Posterior vena cava (tissue), 2 donors: ENCODE measurements at regions not wholly inside any gene's neighbourhood (a gene's known extent, or its start where the extent isn't known, plus 50 kb on each side); places are given as distances from the start of the nearest gene placed in this dataset.

ENCODE experiments used
- DNase-seq: peaks from one replicate; pipeline ENCODE4 v3.0.0-alpha.2; 2020; ENCODE audit warnings: low spot score
- intact Hi-C, 2 donors: fragments of 100-400 bp; cut with DNase I; formaldehyde crosslinking; loops; one replicate each; pipeline versions ENCODE4 v1.14.1 to v1.14.2; 2022 to 2023
- donor health status: DM: yes; HTN: yes; CAD: no.
- donor health status: DM: yes; HTN: yes; CAD: no.

DNA sequence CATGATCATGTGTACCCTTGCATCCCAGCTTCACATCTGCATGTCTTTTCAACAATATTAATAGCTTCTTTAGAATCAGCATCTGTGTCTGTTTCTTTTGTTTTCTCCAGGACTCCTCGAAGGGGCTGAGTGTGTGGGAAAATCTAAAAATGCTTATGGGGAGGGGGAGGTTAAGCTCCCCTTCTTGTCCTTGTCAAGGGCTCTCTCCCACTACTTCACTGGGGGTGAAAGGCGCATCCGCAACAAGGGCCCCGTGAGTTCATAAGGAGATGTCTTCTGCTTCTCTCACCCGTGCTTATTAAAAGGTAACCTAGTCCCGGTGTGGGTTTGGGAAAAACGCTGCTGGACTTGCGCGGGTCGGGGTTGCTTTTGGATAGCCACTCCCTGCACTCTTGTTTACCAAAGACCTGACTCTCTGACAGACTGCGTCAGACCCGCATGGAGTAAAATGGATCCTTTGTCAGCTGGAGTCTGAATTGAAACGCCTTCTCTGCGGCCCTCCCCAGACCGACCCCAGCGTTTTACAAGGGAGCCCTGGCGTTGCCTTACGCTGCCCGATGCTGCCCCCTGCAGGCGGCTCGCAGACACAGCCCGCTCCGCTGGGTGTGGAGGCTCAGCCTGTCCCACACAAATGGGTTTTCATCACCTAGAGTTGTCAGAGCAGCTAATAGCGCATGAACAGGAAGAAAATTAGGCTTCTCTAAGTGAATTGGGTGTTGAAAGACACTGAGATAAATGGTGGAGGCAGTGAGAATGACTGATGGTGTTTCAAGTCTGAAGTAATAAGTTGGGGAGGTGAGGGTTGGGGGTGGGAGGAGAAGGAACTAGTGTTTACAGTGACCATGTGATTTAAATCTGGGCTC, 53.8 kb downstream of the IER5 start:
- DNase-seq, result peak; percentile 97
- intact Hi-C loops, result loop anchor here (5.0 to 10.0 kb wide), 3 partner anchors 58 to 230 kb away; partner anchors contain the start of genes IER5 (in 1 of the 2), KIAA1614 (in 1 of the 2) and MR1 (in 1 of the 2)

DNA sequence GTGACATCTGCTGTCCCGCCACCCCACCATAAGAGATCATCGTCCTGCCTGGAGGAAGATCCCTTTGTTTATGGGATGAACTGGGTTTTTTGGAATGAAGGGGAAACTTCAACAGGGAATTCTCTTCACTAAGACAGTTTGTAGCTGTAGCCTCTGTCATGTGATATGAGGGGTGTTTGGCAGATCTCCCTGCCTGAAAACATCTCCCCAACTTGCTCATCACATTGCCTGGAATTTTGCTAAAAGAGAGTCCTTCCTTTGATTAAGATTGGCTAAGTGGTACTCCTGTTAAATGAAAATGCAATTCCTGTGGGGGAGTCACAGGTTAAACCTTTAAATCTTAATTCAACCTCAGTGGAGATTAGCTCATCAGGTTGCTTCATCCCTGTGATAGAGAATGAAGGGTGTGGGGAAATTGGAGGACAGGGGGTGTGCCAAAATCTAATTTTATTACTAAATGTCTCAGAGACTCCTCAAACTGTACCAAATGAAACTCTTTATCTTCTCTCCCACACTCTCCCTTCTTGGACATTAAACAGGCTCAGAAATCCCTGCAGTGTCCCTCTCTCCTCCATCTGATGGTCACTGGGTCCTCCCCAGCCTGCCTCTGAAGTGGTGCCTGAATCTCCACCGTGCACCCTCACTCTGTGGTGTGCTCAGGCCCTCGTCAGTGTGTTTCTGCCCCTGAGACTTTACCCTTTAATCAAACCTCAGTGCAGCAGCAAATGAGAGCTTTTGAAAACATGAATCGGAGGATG, 54.8 kb downstream of the IER5 start:
- intact Hi-C loops, result loop anchor here (5.0 to 10.0 kb wide), 3 partner anchors 58 to 231 kb away; partner anchors contain the start of genes IER5 (in 1 of the 2), KIAA1614 (in 1 of the 2) and MR1 (in 1 of the 2)
- no peak for DNase-seq

DNA sequence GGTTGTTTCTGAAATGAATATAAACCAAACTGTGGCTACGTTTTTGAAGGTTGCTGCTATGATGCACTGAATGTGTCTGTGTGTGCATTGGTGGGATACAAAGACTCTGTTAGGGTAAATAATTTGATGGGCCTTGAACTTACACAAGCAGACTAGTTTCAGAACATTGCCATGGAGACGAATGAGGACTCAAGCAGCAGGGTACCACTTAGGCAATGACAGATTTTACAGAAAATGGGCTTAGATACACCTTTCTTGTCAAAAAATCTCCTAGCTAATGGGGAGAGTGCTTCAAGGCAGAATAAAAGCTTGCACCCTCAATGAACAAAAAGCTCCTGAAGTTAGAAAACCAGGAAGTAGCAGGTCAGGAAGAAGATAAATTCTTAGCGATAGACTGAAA, 55.7 kb downstream of the IER5 start:
- no peak for DNase-seq
- intact Hi-C loops, result loop anchor here (5.0 to 10.0 kb wide), 3 partner anchors 59 to 232 kb away; partner anchors contain the start of genes IER5 (in 1 of the 2), KIAA1614 (in 1 of the 2) and MR1 (in 1 of the 2)

DNA sequence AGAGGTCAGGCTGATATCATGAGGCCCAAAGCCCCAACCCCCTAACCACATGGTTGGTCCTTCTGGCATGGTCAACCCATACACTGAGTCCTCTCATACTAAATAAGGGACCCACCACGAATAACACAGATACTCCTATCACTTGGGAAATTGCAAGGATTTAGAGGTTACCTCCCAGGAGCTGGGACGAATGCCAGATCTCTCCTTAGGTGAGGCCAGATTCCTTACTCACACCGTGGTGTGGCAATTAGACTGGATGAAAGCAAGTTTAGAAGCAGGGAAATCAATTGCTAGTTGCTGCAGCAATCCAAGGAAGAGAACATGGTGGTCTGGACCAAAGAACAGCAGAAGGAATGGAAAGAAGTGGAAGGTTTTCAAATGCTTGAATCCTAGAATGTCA, 60.1 kb downstream of the IER5 start:
- DNase-seq, result no peak
- intact Hi-C loops, result loop anchor here in 1 of 2 donors (10.0 kb wide), 2 partner anchors 64 to 114 kb away; partner anchors contain the start of genes IER5 and MR1

DNA sequence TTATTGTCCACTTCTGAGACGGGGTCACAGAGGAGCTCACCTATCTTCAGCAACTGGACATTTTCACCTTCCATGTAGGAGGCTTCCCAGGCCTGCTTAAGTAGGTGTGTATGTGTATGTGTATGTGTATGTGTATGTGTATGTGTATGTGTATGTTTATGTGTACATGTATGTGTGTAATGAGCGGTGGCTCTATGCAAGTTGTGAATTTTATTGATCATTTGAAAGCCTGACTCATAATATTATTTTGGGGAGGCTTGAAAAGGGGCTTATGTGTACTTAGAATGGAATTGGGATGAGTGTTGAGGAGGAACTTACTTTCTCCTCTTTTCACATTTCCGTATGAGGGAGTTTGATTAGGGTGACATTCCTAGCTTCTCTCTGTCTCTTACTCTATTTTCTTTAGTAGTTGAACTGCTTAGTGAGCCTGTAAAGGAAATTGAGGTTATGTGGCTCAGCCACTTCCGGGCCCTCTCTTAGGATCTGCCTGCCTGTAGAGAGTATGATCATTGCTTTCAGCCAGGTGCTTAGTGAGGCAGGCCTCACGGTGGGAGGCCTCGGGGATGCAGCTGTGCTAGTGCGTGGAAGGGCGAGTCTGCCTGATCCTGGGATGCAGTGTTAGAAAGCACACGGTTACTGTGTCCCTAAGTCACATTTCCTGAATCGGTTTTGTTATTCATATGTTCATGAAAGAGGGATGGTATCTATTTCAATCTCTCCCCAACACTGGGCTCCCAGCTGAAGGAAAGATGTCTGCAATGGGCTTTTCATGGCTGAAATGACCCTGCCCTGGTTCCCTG, 61.0 kb downstream of the IER5 start:
- intact Hi-C loops, result loop anchor here (5.0 to 10.0 kb wide), 4 partner anchors 65 to 625 kb away; partner anchors contain the start of genes IER5 (in 1 of the 2) and MR1 (in 1 of the 2)
- no peak for DNase-seq

DNA sequence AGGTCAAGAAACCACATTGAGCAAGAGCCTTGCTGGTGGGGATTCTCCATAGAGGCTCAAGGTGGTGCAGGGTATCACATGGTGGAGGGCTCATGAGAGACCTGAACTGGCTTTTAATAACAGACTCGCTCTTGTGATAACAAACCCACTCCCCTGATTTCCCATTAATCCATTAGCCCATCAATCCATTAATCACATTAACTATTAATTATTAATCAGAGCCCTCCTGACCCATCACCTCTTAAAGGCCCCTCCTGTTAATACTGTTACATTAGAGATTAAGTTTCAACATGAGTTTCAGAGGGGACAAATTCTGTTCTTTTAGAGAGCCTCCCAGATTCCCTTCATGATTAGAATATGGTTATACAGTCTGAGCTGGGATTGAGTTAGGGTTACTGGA, 61.8 kb downstream of the IER5 start:
- intact Hi-C loops, result loop anchor here in 1 of 2 donors (5.0 to 10.0 kb wide), 2 partner anchors 268 to 625 kb away; no protein-coding TSS in a partner anchor
- DNase-seq, result no peak

DNA sequence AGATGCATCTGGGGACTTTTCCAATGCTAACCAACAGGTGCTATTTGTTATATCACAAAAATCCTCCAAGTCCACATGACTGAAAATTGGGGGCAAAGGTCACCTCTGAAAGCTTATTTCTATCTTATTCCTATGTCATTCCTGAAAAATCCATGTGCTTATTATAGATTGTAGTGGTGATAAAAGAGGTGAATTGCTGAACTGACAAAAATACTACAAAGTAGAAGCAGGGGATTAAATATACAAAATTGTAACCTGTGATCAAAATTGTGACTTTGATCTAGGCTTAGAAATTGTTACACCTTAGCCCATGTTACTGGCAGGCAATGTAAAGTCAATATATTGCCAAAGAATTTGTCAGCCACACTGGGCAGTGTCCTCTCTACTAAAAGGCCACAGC, 62.3 kb downstream of the IER5 start:
- no peak for DNase-seq
- intact Hi-C loops, result loop anchor here in 1 of 2 donors (5.0 to 10.0 kb wide), 2 partner anchors 269 to 626 kb away; no protein-coding TSS in a partner anchor

DNA sequence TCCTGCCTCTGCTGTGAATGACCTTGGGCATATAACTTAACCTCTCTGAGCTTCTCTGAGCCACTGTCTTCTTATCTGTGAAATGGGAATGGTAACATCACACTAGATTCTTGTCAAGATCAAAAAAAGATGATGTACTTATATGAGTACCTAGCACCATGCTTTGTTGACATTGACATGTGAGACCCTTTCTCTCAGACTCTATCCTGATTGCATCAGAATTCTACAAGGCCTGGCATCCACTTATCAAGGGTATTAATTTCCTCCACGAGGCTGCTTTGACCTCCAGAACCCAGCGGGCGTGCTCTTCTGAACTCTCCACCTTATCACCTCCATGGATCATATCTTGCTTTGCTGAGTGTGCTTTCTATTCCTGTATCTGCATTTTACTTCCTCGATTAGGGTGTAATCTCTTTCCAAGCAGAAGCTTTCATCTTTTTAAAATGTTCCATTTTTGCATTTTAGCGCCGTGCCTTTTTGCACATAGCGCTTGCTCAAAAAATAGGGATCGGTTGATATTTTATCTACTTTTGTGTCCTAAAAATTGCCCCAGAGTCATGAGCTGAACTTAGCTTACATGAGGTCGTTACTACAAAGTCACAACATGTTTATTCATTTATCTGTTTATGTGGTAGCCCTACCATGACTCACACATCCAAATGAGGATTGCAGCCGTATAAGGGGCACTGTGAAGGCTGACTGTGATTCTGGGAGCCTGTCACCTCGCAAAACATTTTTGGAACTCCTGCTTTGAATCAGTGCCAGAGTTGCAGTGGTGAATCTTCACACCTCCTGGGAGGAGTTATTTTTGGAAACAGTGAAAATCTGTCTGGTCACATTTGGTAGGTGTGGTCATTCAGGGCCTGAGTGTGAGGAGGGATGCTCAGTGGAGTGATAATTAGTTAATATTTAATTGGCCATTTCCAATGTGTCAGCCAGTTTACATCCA, 63.2 kb downstream of the IER5 start:
- intact Hi-C loops, result loop anchor here (2.0 to 10.0 kb wide), 3 partner anchors 25 to 627 kb away; no protein-coding TSS in a partner anchor
- DNase-seq, result no peak

DNA sequence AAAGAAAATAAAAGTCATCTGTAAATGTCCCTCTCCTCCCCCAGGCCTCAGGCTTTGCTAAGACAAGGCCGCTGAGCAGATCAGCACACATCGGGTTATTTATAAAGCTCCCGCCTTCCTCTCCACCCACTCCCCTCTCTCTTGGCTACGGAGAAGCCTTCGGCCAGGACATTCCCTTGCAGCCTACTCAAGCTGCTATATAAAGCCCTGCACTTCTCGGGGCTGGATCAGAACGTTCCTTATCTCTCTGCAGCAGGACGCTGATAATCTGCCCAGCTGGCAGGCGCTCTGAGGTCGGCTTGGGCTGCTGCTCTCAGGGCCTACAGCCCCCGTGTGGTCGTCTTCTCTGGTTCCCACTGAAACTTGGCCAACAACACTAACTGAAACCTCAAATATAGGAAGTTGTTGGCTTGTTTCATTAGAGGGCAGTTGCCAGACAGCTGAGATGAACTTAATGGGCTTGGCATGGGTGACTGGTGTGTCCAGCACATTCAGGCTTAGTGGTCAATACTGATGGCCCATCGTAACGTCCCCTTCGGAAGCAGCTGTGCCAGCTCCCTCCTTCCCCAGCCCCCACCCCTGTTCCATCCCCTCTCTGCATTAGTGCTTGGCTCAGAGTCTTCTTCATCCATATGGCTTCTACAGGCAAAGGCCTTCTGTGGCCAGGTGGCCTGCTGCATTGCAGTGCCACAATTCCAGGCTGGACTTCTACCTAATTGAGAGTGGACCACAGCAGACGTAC, 64.6 kb downstream of the IER5 start:
- peak; percentile 94 for DNase-seq
- intact Hi-C loops, result loop anchor here (2.0 to 10.0 kb wide), 3 partner anchors 26 to 628 kb away; no protein-coding TSS in a partner anchor

DNA sequence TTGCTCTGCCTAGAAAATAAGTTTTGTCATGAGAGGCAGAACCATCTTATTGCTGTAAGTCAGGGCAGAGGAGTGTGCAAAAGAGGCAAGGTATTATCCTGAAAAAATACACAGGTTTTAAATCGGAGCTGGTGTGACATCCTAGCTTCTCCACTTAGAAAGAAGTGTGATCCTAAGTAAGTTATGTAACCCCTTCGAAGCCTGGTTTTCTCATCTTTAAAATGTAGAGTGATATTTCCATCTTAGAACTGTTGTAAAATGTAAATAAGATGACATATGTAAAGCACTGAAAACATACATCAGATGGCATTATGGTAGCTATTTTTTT, 65.1 kb downstream of the IER5 start:
- intact Hi-C loops, result loop anchor here (2.0 to 10.0 kb wide), 3 partner anchors 27 to 629 kb away; no protein-coding TSS in a partner anchor
- no peak for DNase-seq

DNA sequence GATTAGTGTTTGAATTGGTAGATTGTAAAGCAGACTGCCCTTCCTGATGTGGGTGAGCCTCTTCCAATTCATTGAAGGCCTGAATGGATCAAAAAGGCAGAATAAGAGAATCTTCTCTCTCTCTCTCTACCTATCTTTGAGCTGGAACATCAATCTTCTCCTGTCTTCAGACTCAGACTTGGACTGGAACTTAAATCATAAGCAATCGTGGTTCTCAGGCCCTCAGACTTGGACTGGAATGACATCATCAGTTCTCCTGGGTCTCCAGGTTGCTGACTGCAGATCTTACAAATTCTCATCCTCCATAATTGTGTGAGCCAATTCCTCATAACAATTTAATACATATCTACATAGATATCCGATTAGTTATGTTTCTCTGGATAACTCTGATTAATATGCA, 66.8 kb downstream of the IER5 start:
- DNase-seq, result no peak
- intact Hi-C loops, result loop anchor here in 1 of 2 donors (10.0 kb wide), 1 partner anchor 631 kb away; no protein-coding TSS in a partner anchor

DNA sequence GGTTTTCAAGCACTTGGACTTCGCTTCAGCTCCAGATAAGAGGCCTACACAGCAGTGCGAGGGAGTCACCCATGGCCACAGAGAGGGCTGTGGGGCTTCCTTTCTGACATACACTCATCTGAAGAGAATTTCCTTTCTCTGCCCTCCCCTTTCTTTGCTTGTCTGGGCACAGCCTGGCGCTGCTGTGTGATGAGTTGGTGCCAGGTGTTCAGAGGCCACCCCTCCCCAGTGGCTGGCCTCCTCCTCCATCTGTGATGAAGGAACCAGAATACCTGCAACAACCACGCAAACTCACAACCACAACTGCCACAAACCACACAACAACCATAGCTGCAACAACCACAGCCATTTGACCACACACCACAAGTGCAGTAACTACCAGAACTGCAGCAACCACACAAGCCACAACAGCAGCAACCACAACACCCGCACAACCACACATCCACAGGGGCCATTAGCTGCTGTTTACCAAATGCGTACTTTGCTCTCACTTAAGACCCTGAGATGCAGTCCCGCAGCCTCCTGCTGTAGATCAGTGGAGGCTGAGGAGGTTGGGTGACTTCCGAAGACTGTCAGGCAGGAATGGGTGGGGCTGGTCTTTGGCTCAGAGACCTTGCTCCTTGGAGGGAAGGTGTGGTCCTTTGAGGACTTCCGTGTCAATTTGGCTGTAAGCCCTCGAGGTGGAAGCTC, 71.1 kb downstream of the IER5 start:
- DNase-seq, result no peak
- intact Hi-C loops, result loop anchor here (10.0 kb wide), 3 partner anchors 265 to 645 kb away; no protein-coding TSS in a partner anchor

DNA sequence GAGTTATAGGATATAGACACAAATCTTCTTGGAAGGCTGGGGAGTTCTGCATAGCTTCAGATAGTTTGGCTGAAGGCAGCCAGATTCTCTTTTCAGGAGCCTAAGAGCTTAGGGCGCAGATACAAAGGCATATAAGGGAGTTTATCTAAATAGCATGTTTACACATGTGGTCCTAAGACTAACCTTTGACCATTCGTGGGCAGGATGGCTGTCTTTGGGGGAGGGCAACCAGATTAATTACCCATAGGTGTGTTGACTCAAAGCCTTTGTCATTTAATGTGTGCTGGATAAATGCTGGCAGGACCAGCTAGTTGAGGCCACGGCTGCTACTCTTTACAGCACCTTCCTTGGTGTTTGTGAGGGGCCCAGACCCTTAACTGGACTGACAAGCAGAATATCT, 71.8 kb downstream of the IER5 start:
- DNase-seq, result no peak
- intact Hi-C loops, result loop anchor here in 1 of 2 donors (10.0 kb wide), 2 partner anchors 266 to 646 kb away; no protein-coding TSS in a partner anchor

DNA sequence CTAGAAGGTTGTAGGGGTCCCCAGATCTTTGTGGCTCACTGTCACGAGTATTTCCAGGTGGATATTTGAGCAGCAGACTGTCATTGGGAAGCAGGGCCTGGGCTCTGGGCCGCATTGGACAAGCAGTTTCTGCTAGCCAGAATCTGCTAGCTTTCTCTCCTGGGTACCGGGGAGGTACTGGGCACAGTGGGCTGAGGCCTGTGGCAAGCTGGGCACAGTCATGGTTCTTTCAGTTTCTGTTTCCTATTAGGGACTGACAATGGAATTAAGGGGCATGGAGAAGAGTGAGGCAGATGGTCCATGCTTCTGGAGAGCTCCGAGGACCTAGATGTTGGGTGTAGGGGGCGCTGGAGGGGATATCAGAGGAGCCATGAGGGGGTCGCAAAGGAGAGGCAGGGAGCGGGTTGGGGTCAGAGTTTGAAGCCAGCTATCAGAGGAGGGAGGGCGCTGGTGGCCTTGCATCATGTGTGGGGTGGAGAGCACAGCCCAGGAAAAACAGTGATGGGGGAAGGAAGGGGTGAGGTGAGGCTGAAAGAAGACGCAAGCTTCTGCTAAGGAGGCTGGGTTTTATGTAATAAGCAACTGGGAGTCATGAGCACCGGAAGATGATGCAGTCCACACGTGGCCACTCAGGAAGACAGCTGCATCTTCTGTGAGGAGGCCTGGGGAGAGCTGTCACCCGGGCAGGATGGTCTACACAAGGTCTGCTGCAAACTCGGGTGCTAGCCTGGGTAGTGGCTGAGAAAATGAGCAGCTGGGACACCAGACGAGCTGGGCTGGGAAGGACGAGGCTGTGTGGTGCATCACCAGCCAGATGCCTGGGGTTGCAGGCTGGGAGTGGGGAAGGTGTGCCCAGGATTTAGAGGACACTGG, 72.7 kb downstream of the IER5 start:
- no peak for DNase-seq
- intact Hi-C loops, result loop anchor here in 1 of 2 donors (10.0 kb wide), 2 partner anchors 266 to 646 kb away; no protein-coding TSS in a partner anchor

DNA sequence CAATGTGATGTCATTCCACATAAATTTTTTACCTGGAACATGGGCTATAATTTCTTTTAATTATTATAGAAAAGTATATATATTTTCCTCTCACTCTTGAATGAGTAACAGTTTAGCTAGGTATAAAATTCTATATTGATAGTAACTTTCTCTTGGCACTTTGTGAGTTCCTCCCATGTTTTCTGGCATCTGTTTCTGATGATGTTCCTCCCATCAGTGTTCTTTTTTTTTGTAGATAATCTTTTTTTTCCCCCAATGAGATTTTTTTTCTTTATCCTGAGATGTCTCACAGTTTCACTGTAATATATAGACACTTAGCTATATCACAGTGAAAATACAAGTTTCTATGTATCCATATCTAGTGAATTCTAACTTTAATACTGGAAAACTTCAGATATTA, 75.2 kb downstream of the IER5 start:
- no peak for DNase-seq
- intact Hi-C loops, result loop anchor here in 1 of 2 donors (10.0 kb wide), 2 partner anchors 269 to 649 kb away; no protein-coding TSS in a partner anchor
